Mesenchymal stem cell (in vitro differentiated cells and primary cell): ENCODE measurements at regions not wholly inside any gene's neighbourhood (a gene's known extent, or its start where the extent isn't known, plus 50 kb on each side); places are given as distances from the start of the nearest gene placed in this dataset.

Experiments used
- DNase-seq: peaks from one replicate; pipeline ENCODE4 v3.0.0-alpha.2; 2013
- H2AFZ ChIP-seq: one replicate; pipeline ENCODE4 v1.6.1; 2013; ENCODE audit warnings: low read depth, mild to moderate bottlenecking, control low read depth, inconsistent platforms, low read length, moderate library complexity
- H2AK5ac ChIP-seq: 2 replicates; pipeline ENCODE4 v1.6.1; 2013; ENCODE audit warnings: low read length, moderate library complexity, mild to moderate bottlenecking, inconsistent platforms; ENCODE audit not compliant: severe bottlenecking
- H2BK120ac ChIP-seq: one replicate; pipeline ENCODE4 v1.6.1; 2013; ENCODE audit warnings: low read depth, mild to moderate bottlenecking, inconsistent platforms, low read length, moderate library complexity
- H2BK12ac ChIP-seq, 2 experiments: one replicate each; pipeline ENCODE4 v1.6.1; 2013; ENCODE audit warnings: inconsistent platforms in 2 of 2, low read length in 2 of 2, mild to moderate bottlenecking in 2 of 2, moderate library complexity in 2 of 2, control low read depth in 1 of 2
- H2BK15ac ChIP-seq: one replicate; pipeline ENCODE4 v1.6.1; 2013; ENCODE audit warnings: mild to moderate bottlenecking, low read depth, inconsistent platforms; ENCODE audit not compliant: poor library complexity, severe bottlenecking
- H2BK5ac ChIP-seq: 2 replicates; pipeline ENCODE4 v1.6.1; 2013; ENCODE audit warnings: low read depth, mild to moderate bottlenecking, low read length, control low read depth, inconsistent platforms; ENCODE audit not compliant: poor library complexity, severe bottlenecking
- H3K14ac ChIP-seq, 2 experiments: one replicate each; pipeline ENCODE4 v1.6.1; 2013; ENCODE audit warnings: inconsistent platforms in 2 of 2, low read length in 2 of 2, control low read depth in 1 of 2, mild to moderate bottlenecking in 1 of 2, moderate library complexity in 1 of 2
- H3K18ac ChIP-seq, 2 experiments: one replicate each; pipeline ENCODE4 v1.6.1; 2013; ENCODE audit warnings: inconsistent platforms in 2 of 2, low read length in 2 of 2, control low read depth in 1 of 2, low read depth in 1 of 2, mild to moderate bottlenecking in 1 of 2
- H3K23ac ChIP-seq, 2 experiments: one replicate each; pipeline ENCODE4 v1.6.1; 2013; ENCODE audit warnings: inconsistent platforms in 2 of 2, low read length in 2 of 2, mild to moderate bottlenecking in 2 of 2, moderate library complexity in 2 of 2, control low read depth in 1 of 2
- H3K27ac ChIP-seq: 2 replicates; pipeline ENCODE4 v1.5.1; 2013; ENCODE audit warnings: mild to moderate bottlenecking, moderate library complexity, low read length, control low read depth, inconsistent platforms; ENCODE audit not compliant: poor library complexity, severe bottlenecking
- H3K27me3 ChIP-seq, 2 experiments: 2 replicates each; pipeline versions ENCODE4 v1.6.1 to v1.7.0; 2013; ENCODE audit warnings: low read length in 2 of 2, mild to moderate bottlenecking in 2 of 2, moderate library complexity in 2 of 2, control low read depth in 1 of 2, inconsistent platforms in 1 of 2; ENCODE audit not compliant: control insufficient read depth in 1 of 2, insufficient read depth in 1 of 2
- H3K36me3 ChIP-seq, 2 experiments: 2 replicates each; pipeline versions ENCODE4 v1.6.1 to v1.7.0; 2013; ENCODE audit warnings: low read length in 2 of 2, control low read depth in 1 of 2, inconsistent platforms in 1 of 2, low read depth in 1 of 2, mild to moderate bottlenecking in 1 of 2; ENCODE audit not compliant: insufficient read depth in 2 of 2, control insufficient read depth in 1 of 2
- H3K4ac ChIP-seq, 2 experiments: one replicate each; pipeline ENCODE4 v1.6.1; 2013; ENCODE audit warnings: inconsistent platforms in 2 of 2, low read length in 2 of 2, mild to moderate bottlenecking in 2 of 2, moderate library complexity in 2 of 2, control low read depth in 1 of 2, low read depth in 1 of 2
- H3K4me1 ChIP-seq: 2 replicates; pipeline ENCODE4 v1.6.1; 2013; ENCODE audit warnings: low read depth, low read length, control low read depth; ENCODE audit not compliant: control insufficient read depth, insufficient read depth
- H3K4me2 ChIP-seq: 2 replicates; pipeline ENCODE4 v1.6.1; 2013; ENCODE audit warnings: low read length, mild to moderate bottlenecking, inconsistent platforms; ENCODE audit not compliant: poor library complexity, severe bottlenecking
- H3K4me3 ChIP-seq, 2 experiments: 2 replicates each; pipeline versions ENCODE4 v1.5.1 to v1.7.0; 2013; ENCODE audit warnings: low read length in 2 of 2, mild to moderate bottlenecking in 2 of 2, control low read depth in 1 of 2, low read depth in 1 of 2; ENCODE audit not compliant: insufficient read depth in 1 of 2
- H3K79me1 ChIP-seq: replicated peaks from 2 replicates; pipeline ENCODE4 v1.6.1; 2013; ENCODE audit warnings: mild to moderate bottlenecking, control low read depth, low read length, inconsistent platforms; ENCODE audit not compliant: poor library complexity, severe bottlenecking
- H3K9ac ChIP-seq: 2 replicates; pipeline ENCODE4 v1.7.0; 2013; ENCODE audit warnings: mild to moderate bottlenecking, low read length, moderate library complexity
- H3K9me3 ChIP-seq: 2 replicates; pipeline ENCODE4 v1.7.0; 2013; ENCODE audit warnings: mild to moderate bottlenecking, low read length; ENCODE audit not compliant: control insufficient read depth
- H4K8ac ChIP-seq: one replicate; pipeline ENCODE4 v1.6.1; 2013; ENCODE audit warnings: inconsistent platforms, mild to moderate bottlenecking, low read length, moderate library complexity
- H4K91ac ChIP-seq: one replicate; pipeline ENCODE4 v1.6.1; 2013; ENCODE audit warnings: mild to moderate bottlenecking, low read length, inconsistent platforms
- WGBS: methylation state at CpG from one replicate; pipeline ENCODE4 v1.1.7; 2013; ENCODE audit warnings: mixed read lengths; 5-methylcytosine and 5-hydroxymethylcytosine counted together

DNA sequence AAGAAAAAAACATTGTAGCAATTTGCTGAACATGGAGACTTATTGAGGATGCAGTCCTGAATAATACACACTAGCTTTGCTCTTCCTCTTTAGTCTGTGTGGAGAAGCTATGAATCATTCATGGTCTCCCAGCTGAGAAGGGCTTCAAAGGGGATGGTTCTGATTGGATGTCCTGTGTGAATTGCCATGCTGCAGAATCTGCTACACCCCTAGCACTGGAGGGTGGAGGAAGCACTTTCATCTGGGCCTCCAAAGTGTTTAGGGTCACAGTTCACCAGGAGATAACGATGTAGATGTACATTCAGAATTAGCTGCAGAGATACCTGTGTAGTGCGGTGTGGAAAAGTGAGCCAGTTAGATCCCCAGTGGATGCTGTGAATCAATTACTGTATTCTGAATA is 321.1 kb upstream of the EDNRB start:
- no peak overlapping the region for H2BK120ac ChIP-seq
- H3K9me3 ChIP-seq = no peaks in the 10 kb centered on the region
- no peak overlapping the region for H3K23ac ChIP-seq
- no peak overlapping the region for H3K4ac ChIP-seq
- no peak overlapping the region for H2BK12ac ChIP-seq
- no peak for DNase-seq
- no peak overlapping the region for H2BK5ac ChIP-seq
- H2BK15ac ChIP-seq = no peak overlapping the region
- H3K79me1 ChIP-seq = no peaks in the 10 kb centered on the region
- no peak overlapping the region for H3K4me3 ChIP-seq
- no peaks in the 10 kb centered on the region for H3K27me3 ChIP-seq
- H3K18ac ChIP-seq = no peak overlapping the region
- H3K4me1 ChIP-seq = no peaks in the 10 kb centered on the region
- H3K36me3 ChIP-seq = no peaks in the 10 kb centered on the region
- H3K9ac ChIP-seq = no peak overlapping the region
- no peak overlapping the region for H3K4me2 ChIP-seq
- no peak overlapping the region for H2AFZ ChIP-seq
- no peak overlapping the region for H2AK5ac ChIP-seq
- no peak overlapping the region for H4K91ac ChIP-seq
- WGBS = 70% methylated on average over 2 of the region's 2 CpGs
- H4K8ac ChIP-seq = no peak overlapping the region
- H3K14ac ChIP-seq = peak overlapping the region in 1 of 2 experiments; percentile 89
- no peak overlapping the region for H3K27ac ChIP-seq

DNA sequence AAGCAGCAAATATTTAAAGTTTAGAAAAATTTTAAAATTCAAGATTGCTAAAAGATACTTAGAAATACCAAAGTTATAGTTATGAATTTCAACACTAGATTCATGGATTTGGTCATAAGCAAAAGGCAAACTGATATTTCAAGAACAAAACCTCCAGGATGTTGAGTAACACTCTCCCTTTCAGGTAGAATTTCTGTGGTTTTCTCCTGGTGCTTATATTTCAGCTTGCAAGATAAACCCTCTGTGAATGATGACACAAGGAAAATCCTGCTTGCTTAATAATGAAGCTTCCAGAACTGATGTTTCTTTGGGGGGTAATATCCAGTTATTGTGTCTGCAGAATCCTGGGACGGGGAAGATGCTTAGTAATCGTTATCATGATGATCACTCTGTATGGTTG is 320.3 kb upstream of the EDNRB start:
- Histone ChIP-seq H3K4ac (no peak overlapping the region), H3K18ac (no peak overlapping the region), H3K27ac (no peak overlapping the region), H3K14ac (no peak overlapping the region), H2BK12ac (no peak overlapping the region), H3K4me1 (no peaks in the 10 kb centered on the region), H3K9me3 (no peaks in the 10 kb centered on the region), H3K36me3 (no peaks in the 10 kb centered on the region), H3K9ac (no peak overlapping the region), H2AK5ac (no peak overlapping the region), H3K4me2 (no peak overlapping the region), H4K8ac (no peak overlapping the region), H2BK120ac (no peak overlapping the region), H4K91ac (no peak overlapping the region), H3K27me3 (no peaks in the 10 kb centered on the region), H2AFZ (no peak overlapping the region), H3K79me1 (no peaks in the 10 kb centered on the region), H3K4me3 (no peak overlapping the region), H2BK5ac (no peak overlapping the region), H2BK15ac (no peak overlapping the region), H3K23ac (no peak overlapping the region)
- 77% methylated on average over 2 of the region's 2 CpGs for WGBS
- no peak for DNase-seq

DNA sequence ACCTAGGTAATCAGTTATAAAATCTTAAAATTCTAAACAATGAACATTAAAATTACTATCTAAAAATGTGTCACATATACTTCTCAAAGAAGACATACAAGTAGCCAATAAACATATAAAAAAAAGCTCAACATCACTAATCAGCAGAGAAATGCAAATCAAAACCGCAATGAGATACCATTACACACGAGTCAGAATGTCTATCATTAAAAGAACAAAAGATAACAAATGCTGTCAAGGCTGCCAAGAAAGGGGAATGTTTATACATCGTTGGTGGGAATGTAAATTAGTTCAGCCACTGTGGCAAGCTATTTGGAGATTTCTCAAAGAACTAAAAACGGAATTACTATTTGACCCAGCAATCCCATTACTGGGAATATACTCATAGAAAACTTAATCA is 310.3 kb upstream of the EDNRB start:
- Histone ChIP-seq H3K14ac (no peak overlapping the region), H4K91ac (no peak overlapping the region), H2AFZ (no peak overlapping the region), H3K9me3 (no peaks in the 10 kb centered on the region), H2AK5ac (no peak overlapping the region), H3K36me3 (no peaks in the 10 kb centered on the region), H3K27ac (no peak overlapping the region), H3K4me1 (no peaks in the 10 kb centered on the region), H3K27me3 (no peaks in the 10 kb centered on the region), H2BK5ac (no peak overlapping the region), H4K8ac (no peak overlapping the region), H3K18ac (no peak overlapping the region), H3K79me1 (no peaks in the 10 kb centered on the region), H3K23ac (no peak overlapping the region), H2BK15ac (no peak overlapping the region), H2BK120ac (no peak overlapping the region), H2BK12ac (no peak overlapping the region), H3K4me3 (no peak overlapping the region), H3K9ac (no peak overlapping the region), H3K4me2 (no peak overlapping the region), H3K4ac (no peak overlapping the region)
- no peak for DNase-seq
- WGBS = 66% methylated on average over 3 of the region's 4 CpGs

DNA sequence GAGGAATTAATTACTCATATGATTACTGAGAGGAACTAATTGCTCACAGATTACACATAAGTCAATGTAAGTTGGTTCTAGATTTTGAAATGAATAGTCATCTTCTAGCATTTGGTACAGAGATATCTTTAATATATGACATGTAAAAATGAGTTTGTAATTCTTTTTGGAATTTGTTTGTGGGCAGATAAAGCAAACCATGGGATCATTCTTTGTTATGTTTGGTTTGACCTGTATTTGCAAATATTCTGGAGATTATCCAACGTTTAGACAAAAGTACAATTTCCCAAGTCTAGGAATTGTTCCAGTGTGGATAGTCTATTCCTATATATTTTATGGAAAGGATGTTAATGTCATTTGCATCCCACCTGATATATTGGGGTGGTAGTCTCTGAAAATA is 309.6 kb upstream of the EDNRB start:
- no peaks in the 10 kb centered on the region for H3K9me3 ChIP-seq
- DNase-seq = no peak
- H3K4me3 ChIP-seq = no peak overlapping the region
- H2AFZ ChIP-seq = no peak overlapping the region
- no peak overlapping the region for H2BK12ac ChIP-seq
- H3K27me3 ChIP-seq = no peaks in the 10 kb centered on the region
- no peak overlapping the region for H3K4ac ChIP-seq
- no peak overlapping the region for H3K9ac ChIP-seq
- no peak overlapping the region for H2BK15ac ChIP-seq
- H2BK5ac ChIP-seq = no peak overlapping the region
- H3K4me2 ChIP-seq = no peak overlapping the region
- no peaks in the 10 kb centered on the region for H3K79me1 ChIP-seq
- H3K36me3 ChIP-seq = no peaks in the 10 kb centered on the region
- no peak overlapping the region for H3K27ac ChIP-seq
- no peak overlapping the region for H3K18ac ChIP-seq
- H2BK120ac ChIP-seq = no peak overlapping the region
- H3K4me1 ChIP-seq = no peaks in the 10 kb centered on the region
- no peak overlapping the region for H2AK5ac ChIP-seq
- no peak overlapping the region for H4K91ac ChIP-seq
- no peak overlapping the region for H4K8ac ChIP-seq
- WGBS = 100% methylated on average over 1 of the region's 1 CpG
- H3K23ac ChIP-seq = no peak overlapping the region
- H3K14ac ChIP-seq = no peak overlapping the region
